Astrocyte (in vitro differentiated cells and primary cell): ENCODE measurements at regions not wholly inside any gene's neighbourhood (a gene's known extent, or its start where the extent isn't known, plus 50 kb on each side); places are given as distances from the start of the nearest gene placed in this dataset.

Experiments
- DNase-seq: peaks from one replicate; pipeline ENCODE4 v3.0.0-alpha.2; 2010; ENCODE audit warnings: low read depth
- FAIRE-seq: peaks from 2 replicates; lab custom pipeline; 2011; peaks lifted over from hg19 to GRCh38; lab: Jason Lieb, UNC
- H2AFZ ChIP-seq: 2 replicates; pipeline ENCODE4 v1.6.0; 2012; ENCODE audit warnings: low read depth, low read length, inconsistent platforms
- H3K27ac ChIP-seq: 2 replicates; pipeline ENCODE4 v1.5.1; 2011; ENCODE audit warnings: low read depth, low read length, inconsistent platforms
- H3K27me3 ChIP-seq: 2 replicates; pipeline ENCODE4 v1.6.0; 2011; ENCODE audit warnings: low read length, inconsistent platforms; ENCODE audit not compliant: insufficient read depth
- H3K36me3 ChIP-seq: 2 replicates; pipeline ENCODE4 v1.5.1; 2011; ENCODE audit warnings: low read length, inconsistent platforms; ENCODE audit not compliant: insufficient read depth
- H3K4me1 ChIP-seq: 2 replicates; pipeline ENCODE4 v1.5.1; 2011; ENCODE audit warnings: low read length, inconsistent platforms; ENCODE audit not compliant: insufficient read depth
- H3K4me2 ChIP-seq: 2 replicates; pipeline ENCODE4 v1.6.0; 2012; ENCODE audit warnings: low read length, inconsistent platforms
- H3K4me3 ChIP-seq: 2 replicates; pipeline ENCODE4 v1.5.1; 2011; ENCODE audit warnings: low read depth, mild to moderate bottlenecking, low read length, inconsistent platforms; ENCODE audit not compliant: insufficient read depth
- H3K79me2 ChIP-seq: 2 replicates; pipeline ENCODE4 v1.6.0; 2012; ENCODE audit warnings: mild to moderate bottlenecking, low read length, inconsistent platforms; ENCODE audit not compliant: insufficient read depth
- H3K9ac ChIP-seq: 2 replicates; pipeline ENCODE4 v1.6.0; 2012; ENCODE audit warnings: mild to moderate bottlenecking, low read length, inconsistent platforms
- H3K9me3 ChIP-seq: 2 replicates; pipeline ENCODE4 v1.5.1; 2012; ENCODE audit warnings: low read depth, mild to moderate bottlenecking, low read length, inconsistent platforms; ENCODE audit not compliant: insufficient read depth
- H4K20me1 ChIP-seq: 2 replicates; pipeline ENCODE4 v1.6.0; 2012; ENCODE audit warnings: low read length, inconsistent platforms; ENCODE audit not compliant: insufficient read depth
- H3K27ac Mint-ChIP-seq: one replicate; pipeline ENCODE4 v1.8.0; 2021; ENCODE audit warnings: mild to moderate bottlenecking, mixed read lengths; ENCODE audit not compliant: unreplicated experiment
- H3K27me3 Mint-ChIP-seq: one replicate; pipeline ENCODE4 v1.8.0; 2021; ENCODE audit warnings: low read depth, mixed read lengths; ENCODE audit not compliant: unreplicated experiment
- H3K36me3 Mint-ChIP-seq: one replicate; pipeline ENCODE4 v1.8.0; 2021; ENCODE audit warnings: low read depth, mixed read lengths; ENCODE audit not compliant: unreplicated experiment
- H3K4me1 Mint-ChIP-seq: one replicate; pipeline ENCODE4 v1.8.0; 2021; ENCODE audit warnings: low read depth, mixed read lengths; ENCODE audit not compliant: unreplicated experiment
- H3K4me3 Mint-ChIP-seq: one replicate; pipeline ENCODE4 v1.8.0; 2021; ENCODE audit warnings: mild to moderate bottlenecking, moderate library complexity, mixed read lengths; ENCODE audit not compliant: unreplicated experiment
- H3K9me3 Mint-ChIP-seq: one replicate; pipeline ENCODE4 v1.8.0; 2021; ENCODE audit warnings: mild to moderate bottlenecking, mixed read lengths; ENCODE audit not compliant: unreplicated experiment
- EZH2 ChIP-seq: IDR thresholded peaks from 2 replicates; pipeline ENCODE4 v1.6.1; 2012; ENCODE audit warnings: mild to moderate bottlenecking, low read length, inconsistent platforms; ENCODE audit not compliant: insufficient read depth
- TF ChIP-seq, protein P1 (sequence below): IDR thresholded peaks from 2 replicates; pipeline ENCODE4 v1.5.1; 2011; ENCODE audit warnings: low read depth, mild to moderate bottlenecking, inconsistent platforms, low read length, moderate library complexity; ENCODE audit not compliant: insufficient read depth

DNA sequence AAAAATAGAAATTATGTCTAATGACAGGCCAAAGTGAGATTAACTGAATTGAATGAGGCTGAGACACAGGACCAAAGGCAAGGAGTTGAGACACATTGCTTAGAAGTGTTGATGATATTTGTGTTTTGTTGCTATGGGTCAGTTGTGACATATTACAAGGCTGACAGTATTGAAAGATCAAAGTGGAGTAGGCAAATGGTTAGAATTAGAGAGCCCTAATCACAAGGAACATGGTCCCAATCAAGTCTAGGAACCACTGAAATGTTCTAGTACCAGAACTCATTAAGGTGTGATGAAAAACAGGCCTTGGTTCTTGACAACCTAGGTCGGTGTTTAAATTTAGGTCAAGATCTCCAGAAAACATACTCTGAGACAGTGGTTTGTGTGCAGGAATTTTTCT lies 896.3 kb upstream of the HS3ST1 start:
- Mint-ChIP-seq H3K27me3 (no peaks in the 10 kb centered on the region), H3K4me3 (no peak overlapping the region)

DNA sequence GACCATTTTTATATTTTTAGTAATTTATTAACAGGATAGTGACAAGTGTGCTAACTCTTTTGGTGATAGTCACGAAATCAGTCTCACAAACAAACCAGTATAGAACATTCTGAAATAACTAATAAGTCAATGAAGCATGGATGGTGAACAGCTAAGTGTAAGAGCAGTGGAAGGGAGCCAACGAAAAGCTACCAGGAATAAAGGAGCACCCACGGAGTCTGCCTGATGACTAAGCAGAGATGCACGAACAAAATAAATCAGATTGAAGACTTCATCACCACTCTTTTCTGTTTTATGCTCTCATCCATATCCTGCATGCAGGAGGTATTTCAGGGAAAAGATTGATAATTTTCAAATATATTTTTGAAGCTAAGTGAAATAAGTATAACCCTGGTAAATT lies 891.1 kb upstream of the HS3ST1 start:
- no peak overlapping the region for H3K27ac ChIP-seq
- no peak overlapping the region for H2AFZ ChIP-seq
- H3K36me3 ChIP-seq, result no peaks in the 10 kb centered on the region
- Mint-ChIP-seq H3K27ac (no peak overlapping the region), H3K36me3 (no peaks in the 10 kb centered on the region), H3K27me3 (no peaks in the 10 kb centered on the region), H3K9me3 (no peaks in the 10 kb centered on the region), H3K4me1 (no peaks in the 10 kb centered on the region), H3K4me3 (no peak overlapping the region)
- no peaks in the 10 kb centered on the region for H4K20me1 ChIP-seq
- H3K79me2 ChIP-seq, result no peaks in the 10 kb centered on the region
- DNase-seq (peak; percentile 10), FAIRE-seq (no peak)
- H3K4me3 ChIP-seq, result no peak overlapping the region
- H3K4me1 ChIP-seq, result no peaks in the 10 kb centered on the region
- H3K9me3 ChIP-seq, result no peaks in the 10 kb centered on the region
- no peak overlapping the region for H3K9ac ChIP-seq
- TF ChIP-seq, protein P1, sequence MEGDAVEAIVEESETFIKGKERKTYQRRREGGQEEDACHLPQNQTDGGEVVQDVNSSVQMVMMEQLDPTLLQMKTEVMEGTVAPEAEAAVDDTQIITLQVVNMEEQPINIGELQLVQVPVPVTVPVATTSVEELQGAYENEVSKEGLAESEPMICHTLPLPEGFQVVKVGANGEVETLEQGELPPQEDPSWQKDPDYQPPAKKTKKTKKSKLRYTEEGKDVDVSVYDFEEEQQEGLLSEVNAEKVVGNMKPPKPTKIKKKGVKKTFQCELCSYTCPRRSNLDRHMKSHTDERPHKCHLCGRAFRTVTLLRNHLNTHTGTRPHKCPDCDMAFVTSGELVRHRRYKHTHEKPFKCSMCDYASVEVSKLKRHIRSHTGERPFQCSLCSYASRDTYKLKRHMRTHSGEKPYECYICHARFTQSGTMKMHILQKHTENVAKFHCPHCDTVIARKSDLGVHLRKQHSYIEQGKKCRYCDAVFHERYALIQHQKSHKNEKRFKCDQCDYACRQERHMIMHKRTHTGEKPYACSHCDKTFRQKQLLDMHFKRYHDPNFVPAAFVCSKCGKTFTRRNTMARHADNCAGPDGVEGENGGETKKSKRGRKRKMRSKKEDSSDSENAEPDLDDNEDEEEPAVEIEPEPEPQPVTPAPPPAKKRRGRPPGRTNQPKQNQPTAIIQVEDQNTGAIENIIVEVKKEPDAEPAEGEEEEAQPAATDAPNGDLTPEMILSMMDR, result no peak
- no peak for TF ChIP-seq EZH2
- no peak overlapping the region for H3K4me2 ChIP-seq
- no peaks in the 10 kb centered on the region for H3K27me3 ChIP-seq

More for the DNA sequence above, 896.3 kb upstream of the HS3ST1 start:
- H3K27ac ChIP-seq, result no peak overlapping the region
- H2AFZ ChIP-seq, result no peak overlapping the region
- no peak overlapping the region for H3K27ac Mint-ChIP-seq
- H3K4me3 ChIP-seq, result no peak overlapping the region
- H3K4me1 ChIP-seq, result no peaks in the 10 kb centered on the region
- H3K36me3 Mint-ChIP-seq, result no peaks in the 10 kb centered on the region
- DNase-seq, result no peak
- H3K36me3 ChIP-seq, result no peaks in the 10 kb centered on the region
- no peaks in the 10 kb centered on the region for H3K27me3 ChIP-seq
- no peaks in the 10 kb centered on the region for H4K20me1 ChIP-seq
- no peak overlapping the region for H3K4me2 ChIP-seq
- H3K9me3 ChIP-seq, result no peaks in the 10 kb centered on the region
- FAIRE-seq, result no peak
- H3K9me3 Mint-ChIP-seq, result no peaks in the 10 kb centered on the region
- TF ChIP-seq, protein P1, result no peak
- TF ChIP-seq EZH2, result no peak
- H3K79me2 ChIP-seq, result no peaks in the 10 kb centered on the region
- H3K4me1 Mint-ChIP-seq, result no peaks in the 10 kb centered on the region
- no peak overlapping the region for H3K9ac ChIP-seq

DNA sequence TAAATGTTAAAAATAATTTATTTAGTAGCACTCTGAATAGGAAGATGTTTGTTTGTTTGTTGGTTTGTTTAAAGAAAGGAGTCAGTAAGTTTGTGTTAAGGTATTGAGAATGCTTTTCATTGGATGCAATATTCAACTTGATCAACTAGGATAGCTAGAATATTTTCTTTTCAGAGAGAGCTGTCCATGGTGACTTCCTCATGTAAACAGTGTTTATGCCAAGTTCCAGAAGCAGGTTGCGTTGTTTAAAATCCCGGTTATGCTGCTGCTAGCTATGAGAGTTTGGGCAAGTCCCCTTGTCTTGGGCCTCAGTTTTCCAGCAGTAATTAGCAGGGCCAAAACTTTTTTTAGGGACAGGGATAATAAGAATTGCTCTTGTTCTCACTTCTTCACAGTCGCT lies 876.2 kb upstream of the HS3ST1 start:
- no peak overlapping the region for H3K4me2 ChIP-seq
- no peak overlapping the region for H3K4me3 Mint-ChIP-seq

More for the DNA sequence above, 876.2 kb upstream of the HS3ST1 start:
- H3K27me3 Mint-ChIP-seq, result no peaks in the 10 kb centered on the region
- Histone ChIP-seq H3K9me3 (no peaks in the 10 kb centered on the region), H3K27me3 (no peaks in the 10 kb centered on the region), H3K36me3 (no peaks in the 10 kb centered on the region), H2AFZ (no peak overlapping the region), H3K79me2 (no peaks in the 10 kb centered on the region), H4K20me1 (no peaks in the 10 kb centered on the region), H3K4me1 (no peaks in the 10 kb centered on the region), H3K27ac (no peak overlapping the region), H3K9ac (no peak overlapping the region), H3K4me3 (no peak overlapping the region)
- no peaks in the 10 kb centered on the region for H3K9me3 Mint-ChIP-seq
- DNase-seq (no peak), FAIRE-seq (no peak)
- no peak for TF ChIP-seq EZH2
- TF ChIP-seq, protein P1, result no peak
- no peak overlapping the region for H3K27ac Mint-ChIP-seq
- H3K36me3 Mint-ChIP-seq, result no peaks in the 10 kb centered on the region
- H3K4me1 Mint-ChIP-seq, result peaks cover 4% of the 10 kb centered on the region
